ENCODE measurements at regions not wholly inside any gene's neighbourhood (a gene's known extent, or its start where the extent isn't known, plus 50 kb on each side); places are given as distances from the start of the nearest gene placed in this dataset.

GRCh38 chr12:115438314-115438713 lies 754.3 kb upstream of the TBX3 start:
- no peak for TF ChIP-seq ELF4 (IDR thresholded peaks at IDR 0.05)
- TF ChIP-seq PKNOX1 (IDR thresholded peaks at IDR 0.05) = no peak
- no peak for TF ChIP-seq L3MBTL2 (conservative IDR thresholded peaks at IDR 0.05)
- TF ChIP-seq SUZ12 (IDR thresholded peaks at IDR 0.05) = no peak
- TF ChIP-seq FOXK2 (IDR thresholded peaks at IDR 0.05) = no peak
- TF ChIP-seq HDGF (IDR thresholded peaks at IDR 0.05; ENCODE audit: borderline replicate concordance) = no peak
- no peak for TF ChIP-seq NFRKB (IDR thresholded peaks at IDR 0.05)
- TF ChIP-seq LEF1 (IDR thresholded peaks at IDR 0.05; ENCODE audit: borderline replicate concordance) = no peak
- TF ChIP-seq ARNT (IDR thresholded peaks at IDR 0.05) = no peak
- TF ChIP-seq SP1 (IDR thresholded peaks at IDR 0.05) = no peak
- TF ChIP-seq BHLHE40 (IDR thresholded peaks at IDR 0.05; ENCODE audit: borderline replicate concordance) = no peak
- no peak for TF ChIP-seq CTBP1 (IDR thresholded peaks at IDR 0.05; ENCODE audit: borderline replicate concordance)
- TF ChIP-seq TARDBP (IDR thresholded peaks at IDR 0.05) = no peak
- ChIA-PET POLR2A (no interaction called here), CTCF (no interaction called here)
- DNase-seq (ENCODE audit: extremely low spot score) = no peak

DNA sequence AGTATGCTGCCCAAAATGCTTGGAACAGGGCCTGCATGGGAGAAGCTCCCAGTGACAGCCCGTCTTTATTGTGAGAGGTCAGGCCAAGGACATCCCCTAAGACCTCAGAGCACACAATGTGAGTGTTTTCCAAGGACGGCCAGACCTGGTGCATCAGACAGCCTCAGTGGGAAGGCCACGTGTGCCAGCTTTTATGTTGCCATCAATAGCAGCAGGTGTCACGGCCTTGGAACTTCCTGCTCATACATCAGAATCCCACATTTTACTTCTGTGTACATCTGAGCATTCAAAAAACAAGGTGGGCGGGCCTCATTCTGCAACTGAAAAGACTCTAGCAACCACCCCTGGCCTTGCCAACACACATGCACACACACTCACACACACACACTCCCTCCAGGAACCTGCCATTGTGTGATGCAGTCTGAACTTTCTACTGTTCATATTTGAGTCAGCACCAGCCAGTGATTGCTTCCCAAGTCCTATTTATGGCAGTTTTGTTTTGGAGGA lies 753.1 kb upstream of the TBX3 start:
- ChIA-PET POLR2A (no interaction called here), CTCF (no interaction called here)
- DNase-seq (ENCODE audit: extremely low spot score) = no peak
- no peak for TF ChIP-seq L3MBTL2 (conservative IDR thresholded peaks at IDR 0.05)
- TF ChIP-seq SUZ12 (IDR thresholded peaks at IDR 0.05) = no peak
- no peak for TF ChIP-seq LEF1 (IDR thresholded peaks at IDR 0.05; ENCODE audit: borderline replicate concordance)
- TF ChIP-seq ELF4 (IDR thresholded peaks at IDR 0.05) = no peak
- no peak for TF ChIP-seq PKNOX1 (IDR thresholded peaks at IDR 0.05)
- no peak for TF ChIP-seq HDGF (IDR thresholded peaks at IDR 0.05; ENCODE audit: borderline replicate concordance)
- TF ChIP-seq BHLHE40 (IDR thresholded peaks at IDR 0.05; ENCODE audit: borderline replicate concordance) = no peak
- TF ChIP-seq ARNT (IDR thresholded peaks at IDR 0.05) = no peak
- TF ChIP-seq CTBP1 (IDR thresholded peaks at IDR 0.05; ENCODE audit: borderline replicate concordance) = no peak

DNA sequence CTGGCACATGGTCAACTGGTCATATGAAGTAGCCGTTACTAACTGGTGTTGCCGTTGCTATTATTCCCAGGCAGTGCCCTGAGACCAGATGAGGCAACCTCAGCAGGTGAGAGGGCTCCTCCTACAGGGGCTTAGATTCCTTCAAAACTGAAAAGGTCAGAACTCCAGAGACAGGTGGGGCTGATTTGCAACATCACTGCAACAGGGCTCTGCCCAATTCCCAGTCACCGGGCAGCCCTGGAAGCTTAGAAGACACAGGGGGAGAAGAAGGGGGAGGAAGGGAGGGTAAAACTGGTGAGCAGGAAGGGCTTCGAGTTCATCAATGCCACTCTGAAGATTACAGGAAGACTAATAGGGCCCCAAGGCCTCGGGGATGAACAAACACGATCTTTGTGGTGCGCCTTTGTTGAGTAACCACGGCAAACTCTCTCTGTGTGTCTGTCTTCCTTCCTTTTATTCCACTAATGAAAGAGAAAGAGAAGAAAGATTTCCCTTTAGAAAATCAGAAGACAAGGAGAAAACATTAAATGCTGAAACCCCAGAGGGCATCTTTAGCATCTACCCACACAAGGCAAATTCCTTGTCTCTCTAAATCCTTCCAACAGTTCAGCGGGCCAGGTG lies 749.1 kb upstream of the TBX3 start:
- POLR2A ChIA-PET = no interaction called here
- no peak for DNase-seq (ENCODE audit: extremely low spot score)
- CTCF ChIA-PET = no interaction called here
- TF ChIP-seq ELF4 (IDR thresholded peaks at IDR 0.05) = no peak
- no peak for TF ChIP-seq LEF1 (IDR thresholded peaks at IDR 0.05; ENCODE audit: borderline replicate concordance)
- TF ChIP-seq HDGF (IDR thresholded peaks at IDR 0.05; ENCODE audit: borderline replicate concordance) = no peak
- TF ChIP-seq ZNF384 (IDR thresholded peaks at IDR 0.05) = no peak

- ChIA-PET CTCF (no interaction called here), POLR2A (no interaction called here)
- no peak for DNase-seq (ENCODE audit: extremely low spot score)
- no peak for TF ChIP-seq SUZ12 (IDR thresholded peaks at IDR 0.05)
- no peak for TF ChIP-seq ELF4 (IDR thresholded peaks at IDR 0.05)
- no peak for TF ChIP-seq TARDBP (IDR thresholded peaks at IDR 0.05)
- TF ChIP-seq L3MBTL2 (conservative IDR thresholded peaks at IDR 0.05) = no peak
- TF ChIP-seq NFRKB (IDR thresholded peaks at IDR 0.05) = no peak
- TF ChIP-seq LEF1 (IDR thresholded peaks at IDR 0.05; ENCODE audit: borderline replicate concordance) = no peak
- TF ChIP-seq ZNF384 (IDR thresholded peaks at IDR 0.05) = no peak
- no peak for TF ChIP-seq PKNOX1 (IDR thresholded peaks at IDR 0.05)
These were observed 746.7 kb upstream of the TBX3 start for GRCh38 chr12:115430636-115431035.

GRCh38 chr12:115426732-115427131 lies 742.8 kb upstream of the TBX3 start:
- CTCF ChIA-PET = no interaction called here
- TF ChIP-seq SUZ12 (IDR thresholded peaks at IDR 0.05) = no peak
- no peak for TF ChIP-seq PKNOX1 (IDR thresholded peaks at IDR 0.05)
- no peak for TF ChIP-seq L3MBTL2 (conservative IDR thresholded peaks at IDR 0.05)
- TF ChIP-seq SP1 (IDR thresholded peaks at IDR 0.05) = no peak
- no peak for TF ChIP-seq FOXK2 (IDR thresholded peaks at IDR 0.05)
- TF ChIP-seq ARNT (IDR thresholded peaks at IDR 0.05) = no peak
- no peak for TF ChIP-seq FOXA1 (IDR thresholded peaks at IDR 0.05)
- no peak for TF ChIP-seq ELF4 (IDR thresholded peaks at IDR 0.05)
- TF ChIP-seq TARDBP (IDR thresholded peaks at IDR 0.05) = no peak
- no peak for TF ChIP-seq HDGF (IDR thresholded peaks at IDR 0.05; ENCODE audit: borderline replicate concordance)
- no peak for TF ChIP-seq FOXM1 (IDR thresholded peaks at IDR 0.05; ENCODE audit: borderline replicate concordance)
- TF ChIP-seq LEF1 (IDR thresholded peaks at IDR 0.05; ENCODE audit: borderline replicate concordance) = no peak
- TF ChIP-seq NFRKB (IDR thresholded peaks at IDR 0.05) = no peak
- TF ChIP-seq BHLHE40 (IDR thresholded peaks at IDR 0.05; ENCODE audit: borderline replicate concordance) = no peak
- no peak for TF ChIP-seq CTBP1 (IDR thresholded peaks at IDR 0.05; ENCODE audit: borderline replicate concordance)
- TF ChIP-seq ZNF384 (IDR thresholded peaks at IDR 0.05) = no peak
- no peak for DNase-seq (ENCODE audit: extremely low spot score)
- POLR2A ChIA-PET = no interaction called here

DNA sequence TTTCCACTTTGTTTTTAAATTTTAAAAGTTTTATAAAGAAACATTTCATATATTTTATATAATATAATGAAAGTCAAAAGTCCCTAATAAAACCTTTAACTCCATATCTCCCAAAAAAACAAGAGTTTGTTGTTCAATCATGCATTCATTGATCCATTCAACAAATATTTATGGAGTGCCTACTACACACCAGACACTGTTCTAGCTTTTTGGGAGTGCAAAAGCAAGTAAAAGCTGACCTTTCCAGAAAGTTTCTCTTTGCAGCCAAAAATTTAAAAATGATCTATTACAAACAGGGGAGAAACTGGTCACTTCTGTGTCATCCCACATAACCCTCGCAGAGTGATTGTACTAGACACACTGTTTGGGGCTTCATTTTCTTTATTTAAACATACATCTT lies 740.0 kb upstream of the TBX3 start:
- no peak for DNase-seq (ENCODE audit: extremely low spot score)
- TF ChIP-seq FOXK2 (IDR thresholded peaks at IDR 0.05) (no peak), TARDBP (IDR thresholded peaks at IDR 0.05) (no peak), SP1 (IDR thresholded peaks at IDR 0.05) (no peak), L3MBTL2 (conservative IDR thresholded peaks at IDR 0.05) (no peak), ARNT (IDR thresholded peaks at IDR 0.05) (no peak), BHLHE40 (IDR thresholded peaks at IDR 0.05; ENCODE audit: borderline replicate concordance) (no peak), HDGF (IDR thresholded peaks at IDR 0.05; ENCODE audit: borderline replicate concordance) (no peak), PKNOX1 (IDR thresholded peaks at IDR 0.05) (no peak), NFRKB (IDR thresholded peaks at IDR 0.05) (no peak), SUZ12 (IDR thresholded peaks at IDR 0.05) (no peak), ELF4 (IDR thresholded peaks at IDR 0.05) (no peak), FOXM1 (IDR thresholded peaks at IDR 0.05; ENCODE audit: borderline replicate concordance) (no peak), CTBP1 (IDR thresholded peaks at IDR 0.05; ENCODE audit: borderline replicate concordance) (no peak), ZNF384 (IDR thresholded peaks at IDR 0.05) (no peak)
- ChIA-PET POLR2A (no interaction called here), CTCF (no interaction called here)
